C4-2B (cell line): ENCODE measurements at regions not wholly inside any gene's neighbourhood (a gene's known extent, or its start where the extent isn't known, plus 50 kb on each side); places are given as distances from the start of the nearest gene placed in this dataset.

Experiments used
- H3K27ac ChIP-seq: fragments of 450-650 bp; 2 replicates; pipeline ENCODE4 v1.5.1; 2017
- ZFX ChIP-seq: fragments of 450-650 bp; IDR thresholded peaks from 2 replicates; pipeline ENCODE4 v1.6.1; 2017
- TF ChIP-seq, protein P1 (sequence below): fragments of 450-650 bp; conservative IDR thresholded peaks from 2 replicates; pipeline ENCODE4 v1.5.1; 2017; ENCODE audit warnings: mild to moderate bottlenecking

DNA sequence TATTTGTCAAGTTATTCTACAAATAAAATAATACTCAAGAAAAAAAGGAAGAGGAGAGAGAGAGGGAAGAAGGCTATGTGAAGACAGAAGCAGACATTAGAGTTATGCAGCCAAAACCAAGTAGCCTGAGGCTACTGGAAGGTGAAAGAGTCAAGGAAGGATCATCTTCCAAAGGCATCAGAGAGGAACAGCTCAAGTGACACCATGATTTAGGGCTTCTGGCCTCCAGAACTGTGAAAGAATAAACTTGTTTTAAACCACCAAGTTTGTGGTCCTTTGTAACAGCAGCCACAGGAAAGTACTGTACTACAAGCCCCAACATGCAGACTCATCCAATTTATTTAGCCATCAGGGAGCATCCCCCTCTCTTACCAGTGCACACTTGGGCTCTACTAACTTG lies 788.5 kb upstream of the LRRTM1 start:
- no peak overlapping the region for H3K27ac ChIP-seq
- no peak for TF ChIP-seq ZFX
- TF ChIP-seq, protein P1, sequence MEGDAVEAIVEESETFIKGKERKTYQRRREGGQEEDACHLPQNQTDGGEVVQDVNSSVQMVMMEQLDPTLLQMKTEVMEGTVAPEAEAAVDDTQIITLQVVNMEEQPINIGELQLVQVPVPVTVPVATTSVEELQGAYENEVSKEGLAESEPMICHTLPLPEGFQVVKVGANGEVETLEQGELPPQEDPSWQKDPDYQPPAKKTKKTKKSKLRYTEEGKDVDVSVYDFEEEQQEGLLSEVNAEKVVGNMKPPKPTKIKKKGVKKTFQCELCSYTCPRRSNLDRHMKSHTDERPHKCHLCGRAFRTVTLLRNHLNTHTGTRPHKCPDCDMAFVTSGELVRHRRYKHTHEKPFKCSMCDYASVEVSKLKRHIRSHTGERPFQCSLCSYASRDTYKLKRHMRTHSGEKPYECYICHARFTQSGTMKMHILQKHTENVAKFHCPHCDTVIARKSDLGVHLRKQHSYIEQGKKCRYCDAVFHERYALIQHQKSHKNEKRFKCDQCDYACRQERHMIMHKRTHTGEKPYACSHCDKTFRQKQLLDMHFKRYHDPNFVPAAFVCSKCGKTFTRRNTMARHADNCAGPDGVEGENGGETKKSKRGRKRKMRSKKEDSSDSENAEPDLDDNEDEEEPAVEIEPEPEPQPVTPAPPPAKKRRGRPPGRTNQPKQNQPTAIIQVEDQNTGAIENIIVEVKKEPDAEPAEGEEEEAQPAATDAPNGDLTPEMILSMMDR: no peak

DNA sequence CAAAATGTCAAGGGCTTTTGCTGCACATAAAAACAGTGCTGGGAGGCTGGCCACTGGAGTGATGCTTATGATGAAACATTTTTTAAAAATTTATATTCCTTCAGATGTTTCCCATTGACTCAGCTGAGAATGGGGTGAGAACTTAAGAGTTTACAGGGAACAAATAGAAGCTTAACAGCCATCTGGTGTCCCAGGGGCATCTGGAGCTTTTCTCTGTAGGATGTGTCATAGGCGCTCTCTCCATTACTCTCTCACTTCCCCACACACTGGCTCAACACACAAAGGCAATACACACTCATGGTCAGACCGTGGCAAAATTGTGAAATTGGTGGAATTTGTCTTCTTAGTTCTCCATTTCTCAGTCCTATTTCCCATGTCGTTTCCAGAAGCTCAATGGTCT lies 783.1 kb upstream of the LRRTM1 start:
- TF ChIP-seq, protein P1: no peak
- TF ChIP-seq ZFX: no peak
- no peak overlapping the region for H3K27ac ChIP-seq

DNA sequence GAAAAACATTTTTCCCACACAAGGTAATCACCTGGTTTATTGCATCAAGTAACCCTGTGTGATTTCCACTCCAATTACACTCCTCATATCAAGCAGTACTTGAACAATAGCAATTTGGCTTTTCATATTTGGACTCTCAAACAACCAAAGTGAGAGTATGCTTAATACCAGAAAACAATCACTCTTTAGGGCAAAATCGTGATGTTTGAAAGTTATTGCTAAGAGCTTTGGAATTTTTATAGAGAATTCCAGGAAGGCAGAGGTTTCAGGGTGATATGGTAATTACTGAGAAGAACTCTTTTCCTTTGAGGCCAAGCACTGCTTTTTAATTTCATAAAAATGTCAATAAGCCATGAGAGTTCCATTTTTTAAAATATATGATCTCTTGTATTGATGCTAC lies 779.5 kb upstream of the LRRTM1 start:
- TF ChIP-seq, protein P1: no peak
- no peak for TF ChIP-seq ZFX
- no peak overlapping the region for H3K27ac ChIP-seq

DNA sequence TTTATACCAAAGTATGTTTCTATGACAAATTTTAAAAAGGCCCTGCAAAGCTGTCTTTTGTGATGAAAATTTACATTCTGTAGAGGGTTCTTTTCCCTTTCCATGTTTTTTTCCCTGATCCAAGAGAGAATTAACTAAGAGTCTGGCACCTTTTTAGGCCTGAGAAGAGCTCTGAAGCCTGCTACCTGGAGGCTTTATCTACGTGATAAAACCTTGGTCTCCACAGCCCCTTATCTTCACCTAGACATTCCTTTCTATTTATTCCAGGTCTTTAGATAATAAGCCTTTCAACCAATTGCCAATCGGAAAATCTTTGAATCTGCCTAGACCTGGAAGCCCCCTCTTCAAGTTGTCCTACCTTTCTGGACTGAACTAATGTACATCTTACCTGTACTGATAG lies 774.1 kb upstream of the LRRTM1 start:
- H3K27ac ChIP-seq: no peak overlapping the region
- TF ChIP-seq, protein P1: no peak
- no peak for TF ChIP-seq ZFX

DNA sequence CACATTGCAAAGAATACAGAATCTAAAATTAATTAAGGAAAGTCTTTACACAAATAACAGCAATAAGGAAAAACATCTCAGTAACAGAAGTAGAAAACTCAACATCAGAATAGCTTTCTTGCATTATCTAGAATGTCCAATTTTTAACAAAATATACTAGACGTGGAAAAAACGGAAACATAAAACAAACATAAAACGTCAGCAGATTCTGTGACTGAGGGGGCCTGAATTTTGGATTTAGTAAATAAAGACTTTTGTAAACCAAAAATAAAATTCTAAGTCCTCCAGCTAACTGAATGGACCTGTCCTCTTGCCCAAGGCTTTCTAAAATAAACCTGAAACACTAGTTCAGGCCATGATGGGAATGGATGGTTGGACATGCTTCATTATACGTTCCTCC lies 773.5 kb upstream of the LRRTM1 start:
- TF ChIP-seq, protein P1: no peak
- no peak for TF ChIP-seq ZFX
- H3K27ac ChIP-seq: no peak overlapping the region

DNA sequence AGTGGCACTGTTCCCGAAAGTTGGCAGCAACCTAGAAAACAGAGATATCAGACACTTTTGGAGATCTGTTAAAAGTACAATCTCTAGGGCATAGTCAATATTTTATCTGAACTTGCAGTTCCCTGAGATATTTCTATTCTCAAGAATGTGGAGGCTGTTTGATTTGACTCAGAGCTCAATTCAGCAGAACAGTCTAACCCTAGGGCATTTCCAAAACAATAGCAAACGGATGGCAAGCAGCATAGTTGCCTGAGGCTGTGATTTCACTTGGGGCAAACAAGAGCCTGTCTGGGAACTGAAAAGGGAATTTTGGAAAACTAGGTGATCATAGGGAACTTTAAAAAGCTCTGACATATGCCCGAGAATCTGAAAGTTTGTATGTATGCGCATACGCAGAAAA lies 772.8 kb upstream of the LRRTM1 start:
- H3K27ac ChIP-seq: no peak overlapping the region
- TF ChIP-seq, protein P1: no peak
- TF ChIP-seq ZFX: no peak

DNA sequence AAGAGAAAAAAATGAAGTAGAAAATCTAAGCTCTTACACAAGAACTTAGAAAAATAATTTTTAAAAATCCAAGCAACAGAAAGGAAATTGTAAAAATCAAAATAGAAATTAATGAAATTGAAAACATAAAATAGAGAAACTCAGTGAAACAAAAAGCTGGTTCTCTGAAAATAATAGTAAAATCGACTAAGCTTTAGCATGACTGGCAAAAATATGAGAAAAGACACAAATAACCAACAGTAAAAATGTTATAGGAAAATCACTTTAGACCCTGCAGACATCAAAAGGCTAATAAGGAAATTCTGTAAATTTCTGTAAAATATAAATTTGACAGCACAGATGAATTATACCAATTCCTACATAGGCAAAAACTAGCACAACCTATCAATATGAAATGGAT lies 768.9 kb upstream of the LRRTM1 start:
- H3K27ac ChIP-seq: no peak overlapping the region
- TF ChIP-seq ZFX: no peak
- TF ChIP-seq, protein P1: no peak
